RWPE1 (cell line): ENCODE measurements at regions not wholly inside any gene's neighbourhood (a gene's known extent, or its start where the extent isn't known, plus 50 kb on each side); places are given as distances from the start of the nearest gene placed in this dataset.

ENCODE experiments used
- CTCF ChIA-PET: fragments of 350-600 bp; sonication (Branson Sonifier 250); formaldehyde crosslinking; extraction: SDS; loops from one replicate; lab custom pipeline; 2021; lab: Yijun Ruan, JAX
- POLR2A ChIA-PET: fragments of 400-600 bp; formaldehyde crosslinking; extraction: SDS; loops from one replicate; lab custom pipeline; 2020; ENCODE audit warnings: antibody characterized with exemption; ENCODE audit not compliant: low non-redundant PET; lab: Yijun Ruan, JAX
- DNase-seq: peaks from one replicate; pipeline ENCODE4 v3.0.0; 2012; ENCODE audit warnings: low spot score
- H3K27ac ChIP-seq: fragments of 450-650 bp; 2 replicates; pipeline ENCODE4 v1.5.1; 2017
- TF ChIP-seq, protein P1 (sequence below): fragments of 450-650 bp; conservative IDR thresholded peaks from 2 replicates; pipeline ENCODE4 v1.5.1; 2017; ENCODE audit warnings: low read depth, mild to moderate bottlenecking

DNA sequence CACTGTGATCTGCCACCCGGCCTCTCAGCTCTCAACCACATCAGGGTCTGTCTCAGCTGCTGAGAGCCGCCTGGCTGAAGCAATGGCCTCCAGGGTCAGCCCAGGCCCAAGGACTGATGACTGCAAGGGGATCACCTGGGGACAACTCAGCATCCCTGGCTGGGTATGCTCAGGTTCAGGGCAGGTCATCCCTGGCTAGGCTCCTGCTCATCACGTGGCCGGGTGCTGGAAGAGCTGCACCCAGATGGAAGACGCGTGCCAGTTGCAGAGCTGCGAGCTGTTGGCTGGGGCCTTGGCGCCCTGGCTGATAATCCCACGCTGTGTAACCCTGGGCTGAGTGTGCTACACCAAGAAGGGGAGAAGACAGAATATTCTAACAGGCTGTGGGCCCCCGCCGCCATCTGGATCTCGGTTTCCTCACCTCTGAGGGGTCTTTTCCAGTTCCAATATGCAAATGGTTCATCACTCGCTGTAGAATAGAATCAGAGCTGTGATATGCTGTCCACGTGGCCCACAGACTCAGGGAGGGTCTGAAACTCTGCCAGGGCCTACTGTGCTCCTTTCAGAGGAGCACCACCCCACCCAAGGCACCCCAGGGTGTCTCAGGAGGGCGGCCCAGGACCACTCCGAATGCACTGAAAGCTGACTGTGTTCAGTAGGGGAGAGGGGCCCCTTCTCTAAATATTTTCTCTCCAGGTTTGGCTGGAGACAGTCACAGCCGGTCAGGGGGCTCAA, 338.8 kb downstream of the BCOR start:
- H3K27ac ChIP-seq = peak overlapping the region; percentile 64
- ChIA-PET CTCF (no interaction called here), POLR2A (no interaction called here)
- DNase-seq = no peak
- TF ChIP-seq, protein P1, sequence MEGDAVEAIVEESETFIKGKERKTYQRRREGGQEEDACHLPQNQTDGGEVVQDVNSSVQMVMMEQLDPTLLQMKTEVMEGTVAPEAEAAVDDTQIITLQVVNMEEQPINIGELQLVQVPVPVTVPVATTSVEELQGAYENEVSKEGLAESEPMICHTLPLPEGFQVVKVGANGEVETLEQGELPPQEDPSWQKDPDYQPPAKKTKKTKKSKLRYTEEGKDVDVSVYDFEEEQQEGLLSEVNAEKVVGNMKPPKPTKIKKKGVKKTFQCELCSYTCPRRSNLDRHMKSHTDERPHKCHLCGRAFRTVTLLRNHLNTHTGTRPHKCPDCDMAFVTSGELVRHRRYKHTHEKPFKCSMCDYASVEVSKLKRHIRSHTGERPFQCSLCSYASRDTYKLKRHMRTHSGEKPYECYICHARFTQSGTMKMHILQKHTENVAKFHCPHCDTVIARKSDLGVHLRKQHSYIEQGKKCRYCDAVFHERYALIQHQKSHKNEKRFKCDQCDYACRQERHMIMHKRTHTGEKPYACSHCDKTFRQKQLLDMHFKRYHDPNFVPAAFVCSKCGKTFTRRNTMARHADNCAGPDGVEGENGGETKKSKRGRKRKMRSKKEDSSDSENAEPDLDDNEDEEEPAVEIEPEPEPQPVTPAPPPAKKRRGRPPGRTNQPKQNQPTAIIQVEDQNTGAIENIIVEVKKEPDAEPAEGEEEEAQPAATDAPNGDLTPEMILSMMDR = no peak

DNA sequence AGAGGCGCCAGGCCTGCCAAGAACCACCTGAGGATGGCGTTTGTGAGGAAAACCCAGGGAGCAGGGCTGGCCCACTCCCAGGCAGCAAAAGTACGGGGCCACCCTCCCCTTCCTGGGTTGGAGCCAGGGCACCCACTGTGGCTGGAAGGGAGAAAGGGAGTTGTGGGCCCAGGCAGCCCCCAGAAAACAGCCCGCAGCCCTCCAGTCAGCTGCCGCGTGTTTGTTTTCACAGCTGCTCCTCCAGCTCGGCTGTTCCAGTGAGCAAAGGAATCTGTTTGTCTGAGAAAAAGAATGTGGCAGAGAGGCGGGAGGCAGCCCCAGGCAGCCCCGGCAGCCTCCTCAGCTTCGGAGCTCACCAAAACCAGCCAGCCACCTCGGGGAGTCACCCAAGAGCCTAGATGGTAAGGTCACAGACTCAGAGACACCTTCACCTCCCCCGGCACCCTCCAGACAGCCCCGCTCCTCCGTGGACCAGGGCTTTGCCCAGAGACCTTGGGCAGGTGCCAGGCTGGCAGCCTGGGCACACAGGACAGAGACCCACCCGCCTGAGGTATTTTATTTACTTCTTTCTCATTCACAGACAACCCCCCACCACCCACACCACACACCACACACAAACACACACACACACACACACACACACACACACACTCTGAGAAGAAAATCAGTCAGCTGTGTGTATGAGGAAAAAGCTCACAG, 338.1 kb downstream of the BCOR start:
- no peak for DNase-seq
- CTCF ChIA-PET = interaction anchor here (0.7 kb wide), 1 partner anchor 17 kb away, joined by 3 read pairs; no protein-coding TSS in a partner anchor
- POLR2A ChIA-PET = no interaction called here
- TF ChIP-seq, protein P1 = no peak
- peak overlapping the region; percentile 64 for H3K27ac ChIP-seq

DNA sequence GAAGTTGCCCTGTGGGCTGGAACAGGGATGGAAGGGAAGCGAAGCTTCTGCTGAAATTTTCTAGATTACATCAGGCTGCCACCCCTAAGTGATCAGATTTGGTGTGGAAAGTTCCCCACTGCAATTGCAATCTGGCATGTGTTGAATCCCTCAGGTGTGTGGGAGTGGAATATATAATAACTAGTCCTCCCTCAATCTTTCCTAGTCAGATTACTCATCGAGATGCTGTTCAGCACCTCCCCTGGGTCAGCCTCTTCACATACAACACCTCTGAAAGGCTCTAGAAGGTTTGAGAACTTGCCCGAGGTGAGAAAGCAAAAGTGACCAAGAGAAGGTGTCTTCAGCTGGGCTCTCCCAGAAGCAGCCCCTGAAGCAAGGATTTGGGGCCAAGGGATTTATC, 336.8 kb downstream of the BCOR start:
- no peak overlapping the region for H3K27ac ChIP-seq
- TF ChIP-seq, protein P1 = no peak
- ChIA-PET CTCF (no interaction called here), POLR2A (no interaction called here)
- no peak for DNase-seq

DNA sequence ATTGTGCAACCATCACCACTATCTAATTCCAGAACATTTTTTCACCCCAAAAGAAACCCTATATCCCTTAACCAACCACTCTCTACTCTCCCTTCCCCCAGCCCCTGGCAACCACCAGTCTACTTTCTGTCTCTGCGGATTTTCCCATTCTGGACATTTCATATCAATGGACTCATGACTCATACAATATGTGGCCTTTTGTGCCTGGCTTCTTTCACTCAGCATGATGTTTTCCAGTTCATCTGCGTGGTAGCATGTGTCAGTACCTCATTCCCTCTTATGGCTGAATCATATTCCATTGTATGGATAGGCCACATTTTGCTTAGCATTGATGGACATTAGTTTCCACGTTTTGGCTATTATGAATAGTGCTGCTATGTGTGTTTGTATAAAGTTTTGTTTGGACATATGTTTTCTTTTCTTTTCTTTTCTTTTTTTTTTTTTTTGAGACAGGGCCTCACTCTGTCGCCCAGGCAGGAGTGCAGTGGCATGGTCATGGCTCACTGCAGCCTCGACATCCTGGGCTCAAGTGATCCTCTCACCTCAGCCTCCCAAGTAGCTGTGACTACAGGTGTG, 335.4 kb downstream of the BCOR start:
- CTCF ChIA-PET = no interaction called here
- no peak overlapping the region for H3K27ac ChIP-seq
- TF ChIP-seq, protein P1 = no peak
- POLR2A ChIA-PET = no interaction called here
- DNase-seq = no peak

DNA sequence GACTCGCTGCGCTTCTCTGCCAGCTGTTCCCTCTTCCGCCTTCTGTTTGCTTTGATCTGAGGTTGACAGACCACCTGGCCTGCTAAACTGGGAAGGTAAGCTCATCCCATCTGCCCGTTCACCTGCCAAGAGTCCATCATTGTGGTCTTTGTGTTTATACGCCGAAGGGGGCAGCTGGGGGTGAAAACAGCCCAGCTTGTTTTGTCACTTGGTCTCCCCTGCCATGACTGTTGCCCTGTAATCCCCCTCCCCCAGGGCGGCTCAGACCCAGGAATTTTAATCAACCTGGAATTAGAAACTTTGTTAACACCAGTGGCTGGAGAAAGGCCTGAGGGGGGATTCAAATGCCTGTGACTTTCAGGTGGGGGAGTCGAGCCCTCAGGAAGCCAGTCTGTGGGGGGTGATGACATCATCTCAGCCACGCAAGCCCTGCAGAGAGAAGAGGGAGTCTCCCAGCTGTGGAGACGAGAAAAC, 333.3 kb downstream of the BCOR start:
- DNase-seq = no peak
- ChIA-PET POLR2A (no interaction called here), CTCF (no interaction called here)
- no peak overlapping the region for H3K27ac ChIP-seq
- TF ChIP-seq, protein P1 = no peak

DNA sequence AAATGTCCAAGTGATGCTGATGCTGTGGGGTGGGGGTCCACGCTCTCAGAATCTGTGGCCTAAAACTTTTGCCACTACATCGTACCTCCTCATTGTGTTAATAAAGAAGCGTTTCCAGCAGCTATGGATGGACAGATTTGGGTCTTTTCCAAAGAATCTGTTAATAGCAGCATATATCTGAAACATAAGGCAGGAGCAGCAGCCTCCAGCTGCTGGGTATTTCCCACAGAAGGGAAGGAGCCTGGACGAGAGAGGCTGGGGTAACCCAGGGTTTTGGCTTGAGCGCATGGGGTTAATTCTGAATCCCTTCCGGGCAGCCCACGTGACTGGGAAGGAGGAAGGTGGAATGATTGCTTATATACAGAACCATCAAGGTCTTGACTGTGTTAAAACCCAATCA, 332.4 kb downstream of the BCOR start:
- no peak for DNase-seq
- ChIA-PET POLR2A (no interaction called here), CTCF (no interaction called here)
- H3K27ac ChIP-seq = no peak overlapping the region
- TF ChIP-seq, protein P1 = no peak
